Astrocyte of the spinal cord (primary cell): ENCODE measurements at regions not wholly inside any gene's neighbourhood (a gene's known extent, or its start where the extent isn't known, plus 50 kb on each side); places are given as distances from the start of the nearest gene placed in this dataset.

Source experiments
- DNase-seq: peaks from one replicate; pipeline ENCODE4 v3.0.0; 2011; ENCODE audit warnings: low read depth, low spot score
- H3K4me3 ChIP-seq: 2 replicates; pipeline ENCODE4 v1.5.1; 2011; ENCODE audit warnings: low read depth, mild to moderate bottlenecking, low read length, moderate library complexity
- CTCF ChIP-seq: IDR thresholded peaks from 2 replicates; pipeline ENCODE4 v1.5.1; 2012; ENCODE audit warnings: low read depth, mild to moderate bottlenecking, low read length, inconsistent platforms
- in situ Hi-C: cut with HindIII; loops from 2 replicates; pipeline ENCODE4 v1.10.0; 2017; ENCODE audit warnings: low sequenced_read_pairs

GRCh38 chr22:33111491-33111890, 53.3 kb upstream of the SYN3 start:
- TF ChIP-seq CTCF, result no peak
- no peak overlapping the region for H3K4me3 ChIP-seq
- in situ Hi-C loops, result no loop called here
- DNase-seq, result no peak

GRCh38 chr22:33110562-33111163, 52.5 kb upstream of the SYN3 start:
- no peak for TF ChIP-seq CTCF
- in situ Hi-C loops, result no loop called here
- H3K4me3 ChIP-seq, result no peak overlapping the region
- DNase-seq, result no peak

GRCh38 chr22:33109514-33110430, 51.6 kb upstream of the SYN3 start:
- in situ Hi-C loops, result no loop called here
- DNase-seq, result no peak
- H3K4me3 ChIP-seq, result no peak overlapping the region

GRCh38 chr22:33108037-33108436, 49.9 kb upstream of the SYN3 start:
- H3K4me3 ChIP-seq, result no peak overlapping the region
- TF ChIP-seq CTCF, result no peak
- in situ Hi-C loops, result no loop called here
- DNase-seq, result no peak

More at GRCh38 chr22:33109514-33110430, 51.6 kb upstream of the SYN3 start:
- TF ChIP-seq CTCF, result no peak
